ENCODE measurements at regions not wholly inside any gene's neighbourhood (a gene's known extent, or its start where the extent isn't known, plus 50 kb on each side); places are given as distances from the start of the nearest gene placed in this dataset.
"Not testable (repeated sequence)": the region's sequence is repeated elsewhere in the genome, so short reads cannot be mapped to it uniquely, and the experiment has no call there.

GRCh38 chr12:131414155-131414922, 296.6 kb upstream of the SFSWAP start:
- H3K4me1 Mint-ChIP-seq; ATAC-seq; H3K27ac ChIP-seq (ENCODE audit: low read depth, low read length); POLR2A ChIA-PET; H3K27me3 ChIP-seq (ENCODE audit: control insufficient read depth in 2 of 2, insufficient read depth in 2 of 2, low read length in 2 of 2); H3K9me3 Mint-ChIP-seq; DNase-seq; H3K27ac Mint-ChIP-seq; H3K9me3 ChIP-seq (ENCODE audit: control insufficient read depth in 2 of 3, low read length in 3 of 3); H3K36me3 Mint-ChIP-seq; H3K4me1 ChIP-seq (ENCODE audit: control insufficient read depth in 2 of 2, insufficient read depth in 2 of 2, low read length in 2 of 2); H3K4me3 ChIP-seq (ENCODE audit: low read length); CTCF ChIA-PET; intact Hi-C loops (cut with micrococcal nuclease); H3K36me3 ChIP-seq (ENCODE audit: control insufficient read depth in 2 of 3, insufficient read depth in 3 of 3, low read length in 3 of 3); H3K4me3 Mint-ChIP-seq: not testable (repeated sequence)
- peaks cover 0 to 17% (median 0%) of the 10 kb centered on the region in 5 donors for H3K27me3 Mint-ChIP-seq

- H3K27ac Mint-ChIP-seq, result no peak overlapping the region
- peaks cover 0 to 4% (median 0%) of the 10 kb centered on the region in 11 donors for H3K9me3 Mint-ChIP-seq
- CTCF ChIA-PET, result no interaction called here
- H3K4me3 ChIP-seq (ENCODE audit: low read length), result no peak overlapping the region
- no peaks in the 10 kb centered on the region for H3K27me3 ChIP-seq (ENCODE audit: control insufficient read depth in 2 of 2, insufficient read depth in 2 of 2, low read length in 2 of 2)
- H3K4me1 Mint-ChIP-seq, result no peaks in the 10 kb centered on the region
- H3K36me3 Mint-ChIP-seq, result no peaks in the 10 kb centered on the region
- no peaks in the 10 kb centered on the region for H3K9me3 ChIP-seq (ENCODE audit: control insufficient read depth in 2 of 3, low read length in 3 of 3)
- intact Hi-C loops (cut with micrococcal nuclease), result no loop called here
- H3K4me3 Mint-ChIP-seq, result no peak overlapping the region
- no peak overlapping the region for H3K27ac ChIP-seq (ENCODE audit: low read depth, low read length)
- H3K36me3 ChIP-seq (ENCODE audit: control insufficient read depth in 2 of 3, insufficient read depth in 3 of 3, low read length in 3 of 3), result no peaks in the 10 kb centered on the region
- H3K4me1 ChIP-seq (ENCODE audit: control insufficient read depth in 2 of 2, insufficient read depth in 2 of 2, low read length in 2 of 2), result no peaks in the 10 kb centered on the region
- H3K27me3 Mint-ChIP-seq, result peaks cover 0 to 10% (median 0%) of the 10 kb centered on the region in 5 donors
- DNase-seq, result no peak
- POLR2A ChIA-PET, result no interaction called here
- no peak for ATAC-seq
Observed at GRCh38 chr12:131415781-131416180, 295.1 kb upstream of the SFSWAP start.

- no peaks in the 10 kb centered on the region for H3K9me3 ChIP-seq (ENCODE audit: control insufficient read depth in 2 of 3, low read length in 3 of 3)
- ATAC-seq (no peak), DNase-seq (no peak)
- H3K27ac ChIP-seq (ENCODE audit: low read depth, low read length), result no peak overlapping the region
- H3K27me3 ChIP-seq (ENCODE audit: control insufficient read depth in 2 of 2, insufficient read depth in 2 of 2, low read length in 2 of 2), result no peaks in the 10 kb centered on the region
- Mint-ChIP-seq H3K4me1 (no peaks in the 10 kb centered on the region), H3K9me3 (peaks cover 0 to 8% (median 4%) of the 10 kb centered on the region in 11 donors), H3K27me3 (peaks cover 0 to 16% (median 4%) of the 10 kb centered on the region in 5 donors), H3K4me3 (no peak overlapping the region), H3K36me3 (no peaks in the 10 kb centered on the region), H3K27ac (no peak overlapping the region)
- intact Hi-C loops (cut with micrococcal nuclease), result no loop called here
- POLR2A ChIA-PET, result no interaction called here
- CTCF ChIA-PET, result no interaction called here
- H3K4me1 ChIP-seq (ENCODE audit: control insufficient read depth in 2 of 2, insufficient read depth in 2 of 2, low read length in 2 of 2), result no peaks in the 10 kb centered on the region
- H3K4me3 ChIP-seq (ENCODE audit: low read length), result no peak overlapping the region
- no peaks in the 10 kb centered on the region for H3K36me3 ChIP-seq (ENCODE audit: control insufficient read depth in 2 of 3, insufficient read depth in 3 of 3, low read length in 3 of 3)
Observed at GRCh38 chr12:131418121-131418520, 292.8 kb upstream of the SFSWAP start.

- Mint-ChIP-seq H3K27me3 (peaks cover 0 to 19% (median 4%) of the 10 kb centered on the region in 5 donors), H3K4me3 (no peak overlapping the region)
Observed at GRCh38 chr12:131418884-131419283, 292.0 kb upstream of the SFSWAP start.

GRCh38 chr12:131420867-131421447, 289.9 kb upstream of the SFSWAP start:
- intact Hi-C loops (cut with micrococcal nuclease), result no loop called here
- Mint-ChIP-seq H3K36me3 (peaks cover 0 to 7% (median 3%) of the 10 kb centered on the region in 5 donors), H3K27me3 (peaks cover 0 to 19% (median 9%) of the 10 kb centered on the region in 5 donors), H3K9me3 (peaks cover 3 to 34% (median 16%) of the 10 kb centered on the region in 11 donors), H3K27ac (no peak overlapping the region), H3K4me3 (no peak overlapping the region), H3K4me1 (no peaks in the 10 kb centered on the region)
- H3K27me3 ChIP-seq (ENCODE audit: control insufficient read depth in 2 of 2, insufficient read depth in 2 of 2, low read length in 2 of 2), result no peaks in the 10 kb centered on the region
- peaks cover 0 to 11% (median 0%) of the 10 kb centered on the region in 3 experiments for H3K9me3 ChIP-seq (ENCODE audit: control insufficient read depth in 2 of 3, low read length in 3 of 3)
- H3K4me1 ChIP-seq (ENCODE audit: control insufficient read depth in 2 of 2, insufficient read depth in 2 of 2, low read length in 2 of 2), result no peaks in the 10 kb centered on the region
- POLR2A ChIA-PET, result no interaction called here
- no peak for ATAC-seq
- H3K27ac ChIP-seq (ENCODE audit: low read depth, low read length), result no peak overlapping the region
- no peak for DNase-seq
- H3K4me3 ChIP-seq (ENCODE audit: low read length), result no peak overlapping the region
- no peaks in the 10 kb centered on the region for H3K36me3 ChIP-seq (ENCODE audit: control insufficient read depth in 2 of 3, insufficient read depth in 3 of 3, low read length in 3 of 3)
- CTCF ChIA-PET, result no interaction called here

More at GRCh38 chr12:131418884-131419283, 292.0 kb upstream of the SFSWAP start:
- DNase-seq, result no peak
- CTCF ChIA-PET, result no interaction called here
- ATAC-seq, result no peak
- H3K4me1 ChIP-seq (ENCODE audit: control insufficient read depth in 2 of 2, insufficient read depth in 2 of 2, low read length in 2 of 2), result no peaks in the 10 kb centered on the region
- POLR2A ChIA-PET, result no interaction called here
- Mint-ChIP-seq H3K4me1 (no peaks in the 10 kb centered on the region), H3K36me3 (peaks cover 0 to 3% (median 0%) of the 10 kb centered on the region in 5 donors), H3K27ac (no peak overlapping the region), H3K9me3 (peaks cover 0 to 16% (median 6%) of the 10 kb centered on the region in 11 donors)
- H3K27me3 ChIP-seq (ENCODE audit: control insufficient read depth in 2 of 2, insufficient read depth in 2 of 2, low read length in 2 of 2), result no peaks in the 10 kb centered on the region
- H3K36me3 ChIP-seq (ENCODE audit: control insufficient read depth in 2 of 3, insufficient read depth in 3 of 3, low read length in 3 of 3), result no peaks in the 10 kb centered on the region
- no peak overlapping the region for H3K27ac ChIP-seq (ENCODE audit: low read depth, low read length)
- H3K4me3 ChIP-seq (ENCODE audit: low read length), result no peak overlapping the region
- H3K9me3 ChIP-seq (ENCODE audit: control insufficient read depth in 2 of 3, low read length in 3 of 3), result peaks cover 0 to under 1% (median 0%) of the 10 kb centered on the region in 3 experiments
- intact Hi-C loops (cut with micrococcal nuclease), result no loop called here

GRCh38 chr12:131421509-131422186, 289.2 kb upstream of the SFSWAP start:
- Mint-ChIP-seq H3K4me3 (no peak overlapping the region), H3K4me1 (no peaks in the 10 kb centered on the region), H3K9me3 (peaks cover 3 to 40% (median 18%) of the 10 kb centered on the region in 11 donors), H3K36me3 (peaks cover 0 to 7% (median 3%) of the 10 kb centered on the region in 5 donors), H3K27ac (peak overlapping the region in 1 of 9 donors; percentile 19), H3K27me3 (peaks cover 0 to 19% (median 9%) of the 10 kb centered on the region in 5 donors)
- POLR2A ChIA-PET, result no interaction called here
- Histone ChIP-seq H3K4me1 (ENCODE audit: control insufficient read depth in 2 of 2, insufficient read depth in 2 of 2, low read length in 2 of 2) (no peaks in the 10 kb centered on the region), H3K9me3 (ENCODE audit: control insufficient read depth in 2 of 3, low read length in 3 of 3) (peaks cover 0 to 11% (median 0%) of the 10 kb centered on the region in 3 experiments), H3K36me3 (ENCODE audit: control insufficient read depth in 2 of 3, insufficient read depth in 3 of 3, low read length in 3 of 3) (no peaks in the 10 kb centered on the region), H3K4me3 (ENCODE audit: low read length) (no peak overlapping the region), H3K27me3 (ENCODE audit: control insufficient read depth in 2 of 2, insufficient read depth in 2 of 2, low read length in 2 of 2) (no peaks in the 10 kb centered on the region), H3K27ac (ENCODE audit: low read depth, low read length) (no peak overlapping the region)
- ATAC-seq (no peak), DNase-seq (no peak)
- CTCF ChIA-PET, result no interaction called here
- intact Hi-C loops (cut with micrococcal nuclease), result no loop called here

Measured in naive thymus-derived CD4-positive, alpha-beta T cell (primary cell).